ENCODE measurements at regions not wholly inside any gene's neighbourhood (a gene's known extent, or its start where the extent isn't known, plus 50 kb on each side); places are given as distances from the start of the nearest gene placed in this dataset.

DNA sequence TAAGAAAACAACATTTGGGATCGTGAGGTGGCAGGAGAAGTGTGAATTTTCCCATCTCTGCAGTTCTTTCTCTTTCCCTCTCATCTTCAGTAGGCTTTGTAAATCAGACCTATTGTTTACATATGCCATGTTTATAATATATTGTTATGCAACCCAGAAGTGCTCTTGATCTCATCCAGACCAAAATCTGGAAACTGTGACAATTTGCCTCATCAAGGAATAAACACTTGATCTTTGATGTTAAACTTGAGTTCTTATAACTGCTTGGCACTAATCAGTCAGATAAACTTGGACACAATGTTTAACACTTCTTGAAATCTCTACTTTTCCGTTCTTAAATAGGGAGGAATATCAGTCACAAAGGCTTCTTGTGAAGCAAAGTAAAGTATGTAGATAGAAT is 384.7 kb downstream of the DMRT2 start:
- H3K9me3 ChIP-seq (ENCODE audit: control insufficient read depth, low read length, poor library complexity, severe bottlenecking): no peaks in the 10 kb centered on the region
- Mint-ChIP-seq H3K27ac (no peak overlapping the region), H3K4me1 (no peaks in the 10 kb centered on the region), H3K27me3 (peaks cover 15% of the 10 kb centered on the region), H3K4me3 (no peak overlapping the region), H3K36me3 (ENCODE audit: low read depth) (peaks cover 2% of the 10 kb centered on the region)
- DNase-seq (no peak), ATAC-seq (no peak)

GRCh38 chr9:1440256-1440655 is 390.1 kb downstream of the DMRT2 start:
- H3K4me1 Mint-ChIP-seq: no peaks in the 10 kb centered on the region
- H3K9me3 ChIP-seq (ENCODE audit: control insufficient read depth, low read length, poor library complexity, severe bottlenecking): no peaks in the 10 kb centered on the region
- H3K4me3 Mint-ChIP-seq: no peak overlapping the region
- H3K36me3 Mint-ChIP-seq (ENCODE audit: low read depth): peaks cover 2% of the 10 kb centered on the region
- DNase-seq: no peak
- ATAC-seq: no peak
- no peak overlapping the region for H3K27ac Mint-ChIP-seq
- H3K27me3 Mint-ChIP-seq: peaks cover 20% of the 10 kb centered on the region

GRCh38 chr9:1442105-1442504 is 391.9 kb downstream of the DMRT2 start:
- DNase-seq (no peak), ATAC-seq (no peak)
- no peak overlapping the region for H3K27ac Mint-ChIP-seq
- peaks cover 20% of the 10 kb centered on the region for H3K27me3 Mint-ChIP-seq
- no peak overlapping the region for H3K4me3 Mint-ChIP-seq
- peaks cover 2% of the 10 kb centered on the region for H3K36me3 Mint-ChIP-seq (ENCODE audit: low read depth)
- no peaks in the 10 kb centered on the region for H3K9me3 ChIP-seq (ENCODE audit: control insufficient read depth, low read length, poor library complexity, severe bottlenecking)
- H3K4me1 Mint-ChIP-seq: peaks cover 4% of the 10 kb centered on the region

DNA sequence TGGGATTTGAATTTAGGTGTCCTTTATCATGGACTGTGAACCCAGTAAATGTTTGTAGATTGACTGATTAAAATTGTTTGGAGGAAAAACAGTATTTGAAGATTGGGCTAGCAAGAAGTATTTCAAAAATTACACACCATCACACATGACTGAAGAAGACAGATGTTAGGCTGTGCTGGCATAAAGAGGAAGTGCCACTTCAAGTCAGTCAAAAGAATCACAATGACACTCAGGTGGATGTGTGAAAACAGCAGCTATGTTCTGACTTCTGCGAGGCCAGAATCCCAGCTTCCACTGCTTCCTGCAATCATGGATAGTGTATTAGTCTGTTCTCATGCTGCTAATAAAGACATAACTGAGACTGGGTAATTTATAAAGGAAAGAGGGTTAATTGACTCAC is 393.3 kb downstream of the DMRT2 start:
- Mint-ChIP-seq H3K36me3 (ENCODE audit: low read depth) (peaks cover 2% of the 10 kb centered on the region), H3K27me3 (peaks cover 16% of the 10 kb centered on the region), H3K4me3 (no peak overlapping the region), H3K27ac (no peak overlapping the region), H3K4me1 (peaks cover 4% of the 10 kb centered on the region)
- H3K9me3 ChIP-seq (ENCODE audit: control insufficient read depth, low read length, poor library complexity, severe bottlenecking): no peaks in the 10 kb centered on the region
- no peak for DNase-seq
- no peak for ATAC-seq

- no peaks in the 10 kb centered on the region for H3K9me3 ChIP-seq (ENCODE audit: control insufficient read depth, low read length, poor library complexity, severe bottlenecking)
- Mint-ChIP-seq H3K36me3 (ENCODE audit: low read depth) (no peaks in the 10 kb centered on the region), H3K4me1 (peaks cover 4% of the 10 kb centered on the region), H3K4me3 (no peak overlapping the region), H3K27me3 (peaks cover 5% of the 10 kb centered on the region), H3K27ac (no peak overlapping the region)
- DNase-seq: no peak
- ATAC-seq: no peak
These were observed 396.5 kb downstream of the DMRT2 start for GRCh38 chr9:1446671-1447070.

GRCh38 chr9:1453636-1454035 is 403.5 kb downstream of the DMRT2 start:
- ATAC-seq (no peak), DNase-seq (no peak)
- Mint-ChIP-seq H3K27me3 (peaks cover 8% of the 10 kb centered on the region), H3K36me3 (ENCODE audit: low read depth) (no peaks in the 10 kb centered on the region), H3K27ac (no peak overlapping the region), H3K4me3 (no peak overlapping the region), H3K4me1 (no peaks in the 10 kb centered on the region)
- no peaks in the 10 kb centered on the region for H3K9me3 ChIP-seq (ENCODE audit: control insufficient read depth, low read length, poor library complexity, severe bottlenecking)

DNA sequence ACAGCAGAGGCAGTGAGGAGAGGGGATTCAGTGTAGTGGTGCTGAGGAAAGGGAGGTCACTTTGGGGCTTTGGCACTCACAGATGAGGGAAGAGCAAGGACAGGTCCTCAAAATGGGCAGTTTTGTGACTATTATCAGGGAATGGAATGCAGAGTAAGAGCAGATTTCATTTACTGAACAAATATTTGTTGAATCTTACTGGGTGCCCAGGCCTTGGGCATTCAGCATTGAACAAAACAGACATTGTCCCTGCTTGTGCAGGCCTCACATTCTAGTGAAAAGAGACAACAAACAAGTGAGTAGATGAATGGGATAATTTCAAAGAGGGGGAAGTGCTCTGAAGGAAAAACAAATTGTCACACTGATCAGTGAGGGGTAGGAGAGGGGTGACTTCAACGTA is 404.1 kb downstream of the DMRT2 start:
- no peak overlapping the region for H3K4me3 Mint-ChIP-seq

GRCh38 chr9:1454616-1455347 is 404.6 kb downstream of the DMRT2 start:
- DNase-seq: no peak
- Mint-ChIP-seq H3K27ac (no peak overlapping the region), H3K27me3 (peaks cover 8% of the 10 kb centered on the region), H3K36me3 (ENCODE audit: low read depth) (no peaks in the 10 kb centered on the region), H3K4me3 (no peak overlapping the region), H3K4me1 (no peaks in the 10 kb centered on the region)
- no peak for ATAC-seq
- H3K9me3 ChIP-seq (ENCODE audit: control insufficient read depth, low read length, poor library complexity, severe bottlenecking): no peaks in the 10 kb centered on the region

More for the DNA sequence above, 404.1 kb downstream of the DMRT2 start:
- H3K4me1 Mint-ChIP-seq: no peaks in the 10 kb centered on the region
- peaks cover 8% of the 10 kb centered on the region for H3K27me3 Mint-ChIP-seq
- ATAC-seq (no peak), DNase-seq (no peak)
- H3K9me3 ChIP-seq (ENCODE audit: control insufficient read depth, low read length, poor library complexity, severe bottlenecking): no peaks in the 10 kb centered on the region
- H3K36me3 Mint-ChIP-seq (ENCODE audit: low read depth): no peaks in the 10 kb centered on the region
- H3K27ac Mint-ChIP-seq: no peak overlapping the region

DNA sequence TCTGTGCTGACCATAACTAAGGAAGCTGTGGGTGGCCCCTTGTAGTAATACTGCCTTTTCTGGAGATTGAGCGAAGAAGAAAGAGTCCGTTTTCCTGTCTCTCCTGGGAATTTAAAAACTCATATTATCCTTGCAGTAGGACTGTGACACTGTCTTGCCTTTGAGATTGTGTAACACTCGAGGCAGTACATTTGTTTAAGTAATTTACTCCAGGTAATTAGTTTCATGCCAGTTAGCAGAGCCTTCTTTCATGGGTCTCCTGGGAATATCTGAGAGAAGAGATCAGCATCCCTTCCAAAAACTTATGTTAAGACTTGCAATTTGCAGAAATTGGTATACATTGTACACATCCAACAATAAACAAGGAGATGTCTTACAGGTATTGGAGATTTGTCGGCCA is 405.6 kb downstream of the DMRT2 start:
- Mint-ChIP-seq H3K4me1 (peaks cover 2% of the 10 kb centered on the region), H3K36me3 (ENCODE audit: low read depth) (no peaks in the 10 kb centered on the region), H3K27me3 (peaks cover 13% of the 10 kb centered on the region), H3K4me3 (no peak overlapping the region), H3K27ac (no peak overlapping the region)
- DNase-seq (no peak), ATAC-seq (no peak)
- H3K9me3 ChIP-seq (ENCODE audit: control insufficient read depth, low read length, poor library complexity, severe bottlenecking): no peaks in the 10 kb centered on the region

DNA sequence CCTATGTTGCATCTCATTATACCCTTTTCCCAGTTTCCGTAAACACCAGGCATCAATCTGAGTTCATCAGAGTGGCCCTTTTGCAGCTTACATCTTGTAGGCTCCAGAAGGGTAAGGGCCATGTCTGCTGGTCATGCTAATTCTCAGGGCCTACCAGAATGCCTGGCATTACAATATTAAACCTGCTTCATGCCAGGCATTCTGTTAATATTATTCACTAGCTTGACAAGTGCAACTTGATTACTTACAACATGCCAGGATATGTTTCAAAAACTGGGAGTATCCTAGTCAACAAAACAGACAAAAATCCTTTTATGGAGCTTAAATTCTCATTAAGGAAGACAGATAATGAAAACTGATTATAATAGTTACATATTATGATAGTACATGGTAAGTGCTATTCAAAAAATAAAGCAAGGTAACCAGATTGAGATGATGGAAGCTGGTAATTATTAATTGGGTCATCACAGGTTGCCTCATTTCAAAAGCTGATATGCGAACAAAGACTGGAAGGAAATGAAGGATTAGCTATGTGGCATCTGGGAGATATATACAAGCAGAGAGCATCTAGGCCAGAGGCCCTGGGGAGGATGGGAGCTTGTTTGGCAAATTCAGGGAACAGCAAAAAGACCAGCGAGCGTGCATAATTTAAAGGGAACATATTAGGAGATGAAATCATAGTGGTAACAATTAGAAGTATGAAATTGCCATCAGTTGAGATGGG is 406.3 kb downstream of the DMRT2 start:
- peaks cover 2% of the 10 kb centered on the region for H3K4me1 Mint-ChIP-seq

DNA sequence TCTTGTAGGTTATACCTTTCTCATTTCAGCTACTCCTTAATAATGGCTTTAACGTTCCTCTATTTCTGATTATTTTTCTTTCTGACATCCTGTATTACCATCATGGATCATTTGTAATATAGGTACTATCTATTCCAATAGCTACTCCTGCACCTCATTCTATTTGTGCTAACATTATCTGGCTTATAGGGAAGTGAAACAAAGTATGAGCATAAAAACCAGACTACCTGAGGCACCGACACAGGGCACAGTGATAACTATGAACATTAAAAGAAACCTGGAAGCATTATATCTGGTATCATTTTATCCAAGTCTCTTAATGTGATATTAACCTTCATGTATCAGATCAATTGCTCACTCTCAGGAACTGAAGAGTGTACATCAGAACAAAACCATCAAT is 407.3 kb downstream of the DMRT2 start:
- Mint-ChIP-seq H3K27ac (no peak overlapping the region), H3K4me1 (peaks cover 2% of the 10 kb centered on the region), H3K4me3 (no peak overlapping the region), H3K27me3 (peaks cover 13% of the 10 kb centered on the region), H3K36me3 (ENCODE audit: low read depth) (no peaks in the 10 kb centered on the region)
- H3K9me3 ChIP-seq (ENCODE audit: control insufficient read depth, low read length, poor library complexity, severe bottlenecking): no peaks in the 10 kb centered on the region
- no peak for ATAC-seq
- no peak for DNase-seq

More for the DNA sequence above, 406.3 kb downstream of the DMRT2 start:
- H3K27ac Mint-ChIP-seq: no peak overlapping the region
- H3K27me3 Mint-ChIP-seq: peaks cover 13% of the 10 kb centered on the region
- DNase-seq (no peak), ATAC-seq (no peak)
- H3K4me3 Mint-ChIP-seq: no peak overlapping the region
- H3K36me3 Mint-ChIP-seq (ENCODE audit: low read depth): no peaks in the 10 kb centered on the region
- no peaks in the 10 kb centered on the region for H3K9me3 ChIP-seq (ENCODE audit: control insufficient read depth, low read length, poor library complexity, severe bottlenecking)

DNA sequence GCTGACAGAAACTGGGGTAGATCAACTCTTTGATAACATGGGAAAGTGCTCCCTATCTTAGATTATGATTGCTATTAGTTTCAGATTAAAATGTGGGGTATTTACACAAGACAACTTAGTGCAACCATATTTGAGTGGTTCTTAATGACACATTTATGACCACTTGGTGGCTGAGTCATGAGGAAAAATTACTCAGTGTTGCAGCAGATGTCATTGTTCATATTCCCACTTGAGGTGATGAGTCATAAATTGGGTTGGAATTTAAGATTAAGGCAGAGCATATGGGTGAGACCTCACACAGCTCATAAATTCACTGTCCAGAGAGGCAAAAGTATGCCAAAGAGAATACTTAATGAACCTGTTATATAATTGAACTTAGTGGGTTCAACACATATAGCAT is 408.3 kb downstream of the DMRT2 start:
- Mint-ChIP-seq H3K27ac (no peak overlapping the region), H3K27me3 (peaks cover 13% of the 10 kb centered on the region), H3K4me3 (no peak overlapping the region), H3K36me3 (ENCODE audit: low read depth) (no peaks in the 10 kb centered on the region), H3K4me1 (peaks cover 2% of the 10 kb centered on the region)
- ATAC-seq: no peak
- no peaks in the 10 kb centered on the region for H3K9me3 ChIP-seq (ENCODE audit: control insufficient read depth, low read length, poor library complexity, severe bottlenecking)
- no peak for DNase-seq

DNA sequence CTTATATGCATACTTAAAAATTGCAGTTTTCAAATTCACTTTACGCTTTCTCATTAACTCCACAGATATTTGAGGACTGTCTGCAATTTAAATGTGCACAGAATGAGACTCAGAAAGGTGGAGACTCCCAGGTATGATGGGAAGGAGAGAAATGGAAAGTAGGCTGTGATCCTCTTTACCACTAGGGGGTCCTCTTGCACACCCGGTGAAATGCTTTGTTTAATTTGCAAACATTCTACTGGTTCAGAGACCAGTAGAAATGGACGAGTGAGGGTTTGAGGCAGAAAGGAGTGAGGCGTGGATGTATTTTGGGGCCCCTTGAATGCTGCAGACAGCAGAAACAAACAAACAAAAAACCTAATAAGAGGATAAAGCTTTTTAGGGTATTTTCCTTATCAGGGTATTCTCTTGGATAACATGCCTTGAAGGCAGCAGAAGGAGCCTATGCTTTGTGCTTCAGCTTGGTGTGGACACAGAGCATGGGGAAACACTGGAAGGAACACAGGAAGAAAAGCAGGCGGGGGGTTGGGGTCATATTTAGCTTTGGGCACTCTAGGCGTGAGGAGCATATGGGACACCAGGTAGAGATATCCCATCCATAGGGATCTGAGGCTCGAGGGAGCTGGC is 410.1 kb downstream of the DMRT2 start:
- no peaks in the 10 kb centered on the region for H3K9me3 ChIP-seq (ENCODE audit: control insufficient read depth, low read length, poor library complexity, severe bottlenecking)
- DNase-seq (no peak), ATAC-seq (no peak)
- Mint-ChIP-seq H3K27me3 (peaks cover 12% of the 10 kb centered on the region), H3K4me1 (peaks cover 2% of the 10 kb centered on the region), H3K4me3 (no peak overlapping the region), H3K36me3 (ENCODE audit: low read depth) (no peaks in the 10 kb centered on the region), H3K27ac (no peak overlapping the region)
